Lower lobe of right lung (tissue), 2 donors: ENCODE measurements at regions not wholly inside any gene's neighbourhood (a gene's known extent, or its start where the extent isn't known, plus 50 kb on each side); places are given as distances from the start of the nearest gene placed in this dataset.
"Not testable (repeated sequence)": the region's sequence is repeated elsewhere in the genome, so short reads cannot be mapped to it uniquely, and the experiment has no call there.

Source experiments
- ATAC-seq, 2 donors: fragments of 200-7000 bp; cut with Tn5 transposase; one replicate each; pipeline ENCODE4 v1.9.1; 2020 to 2022; ENCODE audit warnings: mild to moderate bottlenecking in 2 of 2, moderate library complexity in 2 of 2
- DNase-seq: peaks from one replicate; pipeline ENCODE4 v3.0.0-alpha.2; 2020
- H3K27ac ChIP-seq: fragments of 200-600 bp; one replicate; pipeline ENCODE4 v1.8.0; 2022
- H3K27me3 ChIP-seq: fragments of 200-600 bp; one replicate; pipeline ENCODE4 v1.8.0; 2022; ENCODE audit warnings: low read depth
- H3K36me3 ChIP-seq: fragments of 200-600 bp; one replicate; pipeline ENCODE4 v1.8.0; 2022; ENCODE audit warnings: mild to moderate bottlenecking
- H3K4me1 ChIP-seq: fragments of 200-600 bp; one replicate; pipeline ENCODE4 v1.8.0; 2022
- H3K4me3 ChIP-seq: fragments of 200-600 bp; one replicate; pipeline ENCODE4 v1.8.0; 2022; ENCODE audit warnings: mild to moderate bottlenecking
- H3K9me3 ChIP-seq: fragments of 200-600 bp; one replicate; pipeline ENCODE4 v1.8.0; 2022
- CTCF ChIP-seq: fragments of 200-600 bp; IDR thresholded peaks from one replicate; pipeline ENCODE4 v1.8.0; 2022; ENCODE audit warnings: antibody characterized with exemption, mild to moderate bottlenecking
- intact Hi-C: fragments of 100-400 bp; cut with DNase I; formaldehyde crosslinking; loops from one replicate; pipeline ENCODE4 v1.11.0; 2022
- donor health status: DM: no; HTN: yes; CAD: no; lungs with severe emphysema.

- ATAC-seq (no peak), DNase-seq (no peak)
- intact Hi-C loops: no loop called here
- TF ChIP-seq CTCF: no peak
- Histone ChIP-seq H3K36me3 (no peaks in the 10 kb centered on the region), H3K4me1 (no peaks in the 10 kb centered on the region), H3K4me3 (no peak overlapping the region), H3K9me3 (no peaks in the 10 kb centered on the region), H3K27ac (no peak overlapping the region), H3K27me3 (no peaks in the 10 kb centered on the region)
These were observed 1930.0 kb upstream of the AGA start for GRCh38 chr4:179372242-179372641.

GRCh38 chr4:179372746-179373145, 1930.5 kb upstream of the AGA start:
- Histone ChIP-seq H3K4me1 (no peaks in the 10 kb centered on the region), H3K36me3 (no peaks in the 10 kb centered on the region), H3K4me3 (no peak overlapping the region), H3K9me3 (no peaks in the 10 kb centered on the region), H3K27me3 (no peaks in the 10 kb centered on the region), H3K27ac (no peak overlapping the region)
- DNase-seq (no peak), ATAC-seq (no peak)
- no peak for TF ChIP-seq CTCF
- intact Hi-C loops: no loop called here

GRCh38 chr4:179378847-179379246, 1936.6 kb upstream of the AGA start:
- H3K36me3 ChIP-seq, intact Hi-C loops, DNase-seq, H3K4me3 ChIP-seq, H3K9me3 ChIP-seq, ATAC-seq, H3K27me3 ChIP-seq, H3K4me1 ChIP-seq, H3K27ac ChIP-seq: not testable (repeated sequence)

GRCh38 chr4:179392787-179393186, 1950.5 kb upstream of the AGA start:
- intact Hi-C loops: no loop called here
- H3K4me1 ChIP-seq: no peaks in the 10 kb centered on the region
- no peaks in the 10 kb centered on the region for H3K27me3 ChIP-seq
- ATAC-seq: no peak
- no peak for DNase-seq
- no peaks in the 10 kb centered on the region for H3K36me3 ChIP-seq
- no peak overlapping the region for H3K4me3 ChIP-seq
- TF ChIP-seq CTCF: no peak
- H3K9me3 ChIP-seq: no peaks in the 10 kb centered on the region
- no peak overlapping the region for H3K27ac ChIP-seq

GRCh38 chr4:179398414-179398813, 1956.2 kb upstream of the AGA start:
- no peaks in the 10 kb centered on the region for H3K36me3 ChIP-seq
- ATAC-seq (no peak), DNase-seq (no peak)
- no peaks in the 10 kb centered on the region for H3K27me3 ChIP-seq
- H3K4me3 ChIP-seq: no peak overlapping the region
- H3K27ac ChIP-seq: no peak overlapping the region
- H3K9me3 ChIP-seq: no peaks in the 10 kb centered on the region
- intact Hi-C loops: no loop called here
- H3K4me1 ChIP-seq: no peaks in the 10 kb centered on the region
- TF ChIP-seq CTCF: no peak

- no peak overlapping the region for H3K4me3 ChIP-seq
- no peak for TF ChIP-seq CTCF
- DNase-seq (no peak), ATAC-seq (no peak)
- H3K4me1 ChIP-seq: no peaks in the 10 kb centered on the region
- no peak overlapping the region for H3K27ac ChIP-seq
- H3K9me3 ChIP-seq: no peaks in the 10 kb centered on the region
- no peaks in the 10 kb centered on the region for H3K36me3 ChIP-seq
- intact Hi-C loops: no loop called here
- H3K27me3 ChIP-seq: no peaks in the 10 kb centered on the region
These were observed 1957.0 kb upstream of the AGA start for GRCh38 chr4:179399054-179399782.
